GM12878 (cell line): ENCODE measurements at regions not wholly inside any gene's neighbourhood (a gene's known extent, or its start where the extent isn't known, plus 50 kb on each side); places are given as distances from the start of the nearest gene placed in this dataset.

Source experiments
- ATAC-seq: fragments of 200-7000 bp; cut with Tn5 transposase; 3 replicates; pipeline ENCODE4 v1.9.1; 2020; ENCODE audit warnings: mild to moderate bottlenecking, moderate library complexity
- BruUV-seq: library from RNA; stranded (reverse); fragments of 400-500 nt; replicated peaks from 2 replicates; lab custom pipeline; 2021; lab: Mats Ljungman, UMichigan
- CTCF ChIA-PET: fragments of 300-600 bp; sonication (Branson Sonifier 250); formaldehyde crosslinking; extraction: SDS; loops from one replicate; lab custom pipeline; 2021; ENCODE audit warnings: inconsistent platforms; lab: Yijun Ruan, JAX
- POLR2A ChIA-PET: fragments of 350-600 bp; formaldehyde crosslinking; extraction: SDS; loops from one replicate; lab custom pipeline; 2021; ENCODE audit warnings: inconsistent platforms; lab: Charles Lee
- RAD21 ChIA-PET: fragments of 300-600 bp; sonication (Branson Sonifier 250); formaldehyde crosslinking; loops from one replicate; lab custom pipeline; 2023; ENCODE audit warnings: antibody characterized with exemption; ENCODE audit not compliant: unreplicated experiment; lab: Charles Lee
- SMC1A ChIA-PET: fragments of 300-600 bp; sonication (Branson Sonifier 250); formaldehyde crosslinking; loops from one replicate; lab custom pipeline; 2023; ENCODE audit not compliant: unreplicated experiment, uncharacterized antibody; lab: Charles Lee
- DNase-seq: peaks from one replicate; pipeline ENCODE4 v3.0.0-alpha.2; 2011; ENCODE audit warnings: low read depth, low spot score
- FAIRE-seq: peaks from 3 replicates; lab custom pipeline; 2011; peaks lifted over from hg19 to GRCh38; lab: Jason Lieb, UNC
- H2AFZ ChIP-seq: 2 replicates; pipeline ENCODE4 v1.6.0; 2011; ENCODE audit warnings: low read depth, low read length, control low read depth; ENCODE audit not compliant: control insufficient read depth
- H3K27ac ChIP-seq: 2 replicates; pipeline ENCODE4 v1.5.1; 2011; ENCODE audit warnings: control low read depth; ENCODE audit not compliant: control insufficient read depth, insufficient read depth
- H3K27me3 ChIP-seq, 2 experiments: replicated peaks in 1 of 2; 2 replicates each; pipeline versions ENCODE4 v1.6.0 to v1.6.1; 2011; ENCODE audit warnings: low read length in 1 of 2; ENCODE audit not compliant: control insufficient read depth in 2 of 2, insufficient read depth in 2 of 2
- H3K36me3 ChIP-seq, 2 experiments: 2 replicates each; pipeline ENCODE4 v1.5.1; 2011; ENCODE audit warnings: low read length in 1 of 2; ENCODE audit not compliant: control insufficient read depth in 2 of 2, insufficient read depth in 2 of 2
- H3K4me1 ChIP-seq: 2 replicates; pipeline ENCODE4 v1.6.1; 2011; ENCODE audit warnings: mild to moderate bottlenecking, low read length, moderate library complexity, mixed read lengths; ENCODE audit not compliant: control insufficient read depth, insufficient read depth
- H3K4me2 ChIP-seq: 2 replicates; pipeline ENCODE4 v1.6.0; 2011; ENCODE audit warnings: control low read depth; ENCODE audit not compliant: control insufficient read depth, insufficient read depth
- H3K4me3 ChIP-seq: fragments of 200-600 bp; sonication (generic); 2 replicates; pipeline ENCODE4 v1.5.1; 2016
- H3K79me2 ChIP-seq: 2 replicates; pipeline ENCODE4 v1.6.0; 2011; ENCODE audit warnings: low read length; ENCODE audit not compliant: control insufficient read depth, insufficient read depth
- H3K9ac ChIP-seq: 2 replicates; pipeline ENCODE4 v1.8.0; 2011; ENCODE audit warnings: low read length, control low read depth, mixed read lengths; ENCODE audit not compliant: control insufficient read depth, insufficient read depth
- H3K9me3 ChIP-seq: replicated peaks from 3 replicates; pipeline ENCODE4 v1.5.1; 2011; ENCODE audit warnings: mild to moderate bottlenecking, low read length; ENCODE audit not compliant: control insufficient read depth, insufficient read depth
- H4K20me1 ChIP-seq: 2 replicates; pipeline ENCODE4 v1.6.0; 2011; ENCODE audit not compliant: control insufficient read depth, insufficient read depth
- CUX1 ChIP-seq: IDR thresholded peaks from 2 replicates; pipeline ENCODE4 v1.6.1; 2012; ENCODE audit warnings: improper control_type of control experiment, low read depth, low read length; ENCODE audit not compliant: insufficient replicate concordance
- FOXK2 ChIP-seq: fragments of 450-650 bp; IDR thresholded peaks from 2 replicates; pipeline ENCODE4 v1.6.1; 2017; ENCODE audit warnings: mild to moderate bottlenecking, moderate library complexity
- NR2C1 ChIP-seq: fragments of 450-650 bp; IDR thresholded peaks from 2 replicates; pipeline ENCODE4 v1.6.1; 2017; ENCODE audit warnings: antibody characterized with exemption, mild to moderate bottlenecking, moderate library complexity
- NRF1 ChIP-seq: conservative IDR thresholded peaks from 2 replicates; pipeline ENCODE4 v1.6.1; 2011; ENCODE audit warnings: mild to moderate bottlenecking, low read depth, low read length, improper control_type of control experiment
- PAX5 ChIP-seq: IDR thresholded peaks from 2 replicates; pipeline ENCODE4 v1.6.1; 2011; ENCODE audit warnings: low read depth, low read length, borderline replicate concordance
- RFX5 ChIP-seq: IDR thresholded peaks from 2 replicates; pipeline ENCODE4 v1.6.1; 2011; ENCODE audit warnings: low read depth, low read length, improper control_type of control experiment
- SPI1 ChIP-seq: IDR thresholded peaks from 2 replicates; pipeline ENCODE4 v1.6.1; 2011; ENCODE audit warnings: low read depth, mild to moderate bottlenecking, low read length, moderate library complexity, borderline replicate concordance; ENCODE audit not compliant: insufficient read depth
- WGBS: methylation state at CpG from one replicate; pipeline ENCODE4 v1.1.6; 2016; ENCODE audit warnings: low lambda C conversion rate; ENCODE audit not compliant: insufficient replicate concordance, insufficient coverage; ENCODE audit errors: missing lambda C conversion rate; 5-methylcytosine and 5-hydroxymethylcytosine counted together
- in situ Hi-C: fragments of 300-500 bp; cut with MboI; formaldehyde crosslinking; loops from 9 replicates; pipeline ENCODE4 v1.14.3; 2018; ENCODE audit warnings: mixed read lengths
- intact Hi-C: fragments of 100-400 bp; cut with micrococcal nuclease; formaldehyde crosslinking; loops from one replicate; pipeline ENCODE4 v1.14.2; 2022; ENCODE audit not compliant: unreplicated experiment
- TF ChIP-seq, protein P1 (sequence below): IDR thresholded peaks from 2 replicates; pipeline ENCODE4 v1.6.1; 2012; ENCODE audit warnings: low read length, inconsistent platforms

- no peak for TF ChIP-seq RFX5
- no peak for TF ChIP-seq FOXK2
- TF ChIP-seq PAX5, result no peak
- TF ChIP-seq SPI1, result no peak
- TF ChIP-seq NR2C1, result no peak
- in situ Hi-C loops (no loop called here), intact Hi-C loops (no loop called here)
- CTCF ChIA-PET, result no interaction called here
- Histone ChIP-seq H3K9ac (no peak overlapping the region), H4K20me1 (no peaks in the 10 kb centered on the region), H3K27me3 (no peaks in the 10 kb centered on the region), H2AFZ (no peak overlapping the region), H3K9me3 (no peaks in the 10 kb centered on the region), H3K27ac (no peak overlapping the region), H3K79me2 (no peaks in the 10 kb centered on the region), H3K4me3 (no peak overlapping the region), H3K4me2 (no peak overlapping the region), H3K4me1 (no peaks in the 10 kb centered on the region), H3K36me3 (no peaks in the 10 kb centered on the region)
- DNase-seq, result no peak
- RAD21 ChIA-PET, result no interaction called here
- ATAC-seq, result no peak
- SMC1A ChIA-PET, result no interaction called here
- FAIRE-seq, result no peak
- BruUV-seq, result no TSS peak
- POLR2A ChIA-PET, result no interaction called here
- 61% methylated on average over 1 of the region's 1 CpG for WGBS
Observed at GRCh38 chr2:160574468-160575140, 81.0 kb upstream of the RBMS1 start.

DNA sequence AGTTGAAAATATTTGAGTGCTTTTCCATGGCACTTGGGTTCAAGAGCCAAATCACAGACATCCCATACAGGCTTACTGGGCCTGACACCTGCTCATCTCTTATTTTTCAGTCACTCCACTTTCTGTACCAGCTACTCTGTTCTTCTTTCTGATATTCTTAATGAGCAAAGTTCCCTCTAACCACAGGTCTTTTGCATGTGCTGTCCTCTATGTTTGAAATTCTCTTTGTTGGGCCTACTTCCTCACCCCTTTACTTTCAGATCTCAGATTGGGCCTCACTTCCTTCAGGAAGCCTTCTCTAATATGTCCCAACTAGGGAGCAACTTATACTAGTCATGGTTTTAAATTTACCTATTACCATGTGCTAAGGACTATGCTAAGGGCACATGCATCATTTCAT, 81.8 kb upstream of the RBMS1 start:
- ChIA-PET CTCF (no interaction called here), RAD21 (no interaction called here), POLR2A (no interaction called here), SMC1A (interaction anchor here (0.5 kb wide), 1 partner anchor 45 kb away, joined by 3 read pairs; no protein-coding TSS in a partner anchor)
- H3K4me1 ChIP-seq, result no peaks in the 10 kb centered on the region
- FAIRE-seq, result no peak
- H4K20me1 ChIP-seq, result no peaks in the 10 kb centered on the region
- BruUV-seq, result no TSS peak
- intact Hi-C loops, result no loop called here
- H3K36me3 ChIP-seq, result no peaks in the 10 kb centered on the region
- H3K9ac ChIP-seq, result no peak overlapping the region
- H3K4me2 ChIP-seq, result no peak overlapping the region
- no peak for ATAC-seq
- no peak overlapping the region for H3K27ac ChIP-seq
- no peak for DNase-seq
- H3K79me2 ChIP-seq, result no peaks in the 10 kb centered on the region
- no peak overlapping the region for H2AFZ ChIP-seq
- no peaks in the 10 kb centered on the region for H3K9me3 ChIP-seq
- H3K4me3 ChIP-seq, result no peak overlapping the region
- H3K27me3 ChIP-seq, result no peaks in the 10 kb centered on the region
- in situ Hi-C loops, result no loop called here
- no peak for TF ChIP-seq CUX1
- TF ChIP-seq, protein P1, sequence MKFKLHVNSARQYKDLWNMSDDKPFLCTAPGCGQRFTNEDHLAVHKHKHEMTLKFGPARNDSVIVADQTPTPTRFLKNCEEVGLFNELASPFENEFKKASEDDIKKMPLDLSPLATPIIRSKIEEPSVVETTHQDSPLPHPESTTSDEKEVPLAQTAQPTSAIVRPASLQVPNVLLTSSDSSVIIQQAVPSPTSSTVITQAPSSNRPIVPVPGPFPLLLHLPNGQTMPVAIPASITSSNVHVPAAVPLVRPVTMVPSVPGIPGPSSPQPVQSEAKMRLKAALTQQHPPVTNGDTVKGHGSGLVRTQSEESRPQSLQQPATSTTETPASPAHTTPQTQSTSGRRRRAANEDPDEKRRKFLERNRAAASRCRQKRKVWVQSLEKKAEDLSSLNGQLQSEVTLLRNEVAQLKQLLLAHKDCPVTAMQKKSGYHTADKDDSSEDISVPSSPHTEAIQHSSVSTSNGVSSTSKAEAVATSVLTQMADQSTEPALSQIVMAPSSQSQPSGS, result no peak
- TF ChIP-seq NRF1, result no peak
